HFFc6 (cell line): ENCODE measurements at regions not wholly inside any gene's neighbourhood (a gene's known extent, or its start where the extent isn't known, plus 50 kb on each side); places are given as distances from the start of the nearest gene placed in this dataset.
A peak's percentile ranks its signal among the peaks of the same experiment; 100 is the strongest.

Experiments used
- DNase-seq: peaks from one replicate; pipeline ENCODE4 v3.0.0-alpha.2; 2018
- H3K27ac Mint-ChIP-seq: 2 replicates; pipeline ENCODE4 v1.8.0; 2020; ENCODE audit warnings: mild to moderate bottlenecking, mixed read lengths
- H3K27me3 Mint-ChIP-seq: 2 replicates; pipeline ENCODE4 v1.8.0; 2021; ENCODE audit warnings: mild to moderate bottlenecking, moderate library complexity, mixed read lengths; ENCODE audit not compliant: insufficient read depth
- H3K36me3 Mint-ChIP-seq: 2 replicates; pipeline ENCODE4 v1.8.0; 2021; ENCODE audit warnings: low read depth, mixed read lengths
- H3K4me1 Mint-ChIP-seq: 2 replicates; pipeline ENCODE4 v1.8.0; 2020; ENCODE audit warnings: low read depth, mixed read lengths
- H3K4me3 Mint-ChIP-seq: 2 replicates; pipeline ENCODE4 v1.8.0; 2020; ENCODE audit warnings: mild to moderate bottlenecking, moderate library complexity, mixed read lengths
- H3K9me3 Mint-ChIP-seq: 2 replicates; pipeline ENCODE4 v1.8.0; 2020; ENCODE audit warnings: mild to moderate bottlenecking, mixed read lengths
- CTCF ChIP-seq: fragments of 200-600 bp; sonication (generic); IDR thresholded peaks from 2 replicates; pipeline ENCODE4 v1.5.0; 2021; ENCODE audit warnings: antibody characterized with exemption, mild to moderate bottlenecking

DNA sequence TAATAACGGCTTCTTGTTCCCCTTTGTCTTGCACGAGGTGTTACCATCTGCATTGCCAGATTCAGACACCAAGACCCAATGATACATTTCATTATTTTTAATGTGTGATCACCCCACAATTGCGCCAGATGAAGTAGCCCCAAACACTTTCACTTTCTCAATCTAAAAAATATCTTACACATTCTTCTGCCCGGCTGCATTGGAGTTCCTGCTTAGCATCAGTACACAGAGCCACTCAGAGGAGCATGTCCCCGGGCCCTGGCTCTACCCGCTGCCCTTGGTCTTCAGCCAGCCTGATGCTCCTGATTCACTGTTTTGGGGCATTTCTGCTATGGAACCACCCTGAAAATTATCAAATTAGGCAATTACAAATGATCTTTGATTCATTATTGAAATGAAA, 66.0 kb upstream of the TENM3 start:
- H3K27ac Mint-ChIP-seq = no peak overlapping the region
- TF ChIP-seq CTCF = no peak

GRCh38 chr4:182179105-182179504, 64.1 kb upstream of the TENM3 start:
- TF ChIP-seq CTCF = no peak
- DNase-seq = peak; percentile 9
- peaks cover 38% of the 10 kb centered on the region for H3K4me1 Mint-ChIP-seq
- H3K27ac Mint-ChIP-seq = no peak overlapping the region
- H3K36me3 Mint-ChIP-seq = no peaks in the 10 kb centered on the region
- no peaks in the 10 kb centered on the region for H3K9me3 Mint-ChIP-seq
- no peaks in the 10 kb centered on the region for H3K27me3 Mint-ChIP-seq
- H3K4me3 Mint-ChIP-seq = no peak overlapping the region

More for the DNA sequence above, 66.0 kb upstream of the TENM3 start:
- Mint-ChIP-seq H3K27me3 (no peaks in the 10 kb centered on the region), H3K4me1 (peaks cover 38% of the 10 kb centered on the region), H3K4me3 (peak overlapping the region; percentile 36; the same call in 1 of the 2 replicates), H3K36me3 (no peaks in the 10 kb centered on the region), H3K9me3 (no peaks in the 10 kb centered on the region)
- DNase-seq = no peak

GRCh38 chr4:182179751-182180150, 63.5 kb upstream of the TENM3 start:
- no peak overlapping the region for H3K27ac Mint-ChIP-seq
- no peaks in the 10 kb centered on the region for H3K27me3 Mint-ChIP-seq
- no peak for TF ChIP-seq CTCF
- no peak for DNase-seq
- H3K4me1 Mint-ChIP-seq = peaks cover 38% of the 10 kb centered on the region
- no peaks in the 10 kb centered on the region for H3K36me3 Mint-ChIP-seq
- H3K9me3 Mint-ChIP-seq = no peaks in the 10 kb centered on the region
- H3K4me3 Mint-ChIP-seq = no peak overlapping the region

DNA sequence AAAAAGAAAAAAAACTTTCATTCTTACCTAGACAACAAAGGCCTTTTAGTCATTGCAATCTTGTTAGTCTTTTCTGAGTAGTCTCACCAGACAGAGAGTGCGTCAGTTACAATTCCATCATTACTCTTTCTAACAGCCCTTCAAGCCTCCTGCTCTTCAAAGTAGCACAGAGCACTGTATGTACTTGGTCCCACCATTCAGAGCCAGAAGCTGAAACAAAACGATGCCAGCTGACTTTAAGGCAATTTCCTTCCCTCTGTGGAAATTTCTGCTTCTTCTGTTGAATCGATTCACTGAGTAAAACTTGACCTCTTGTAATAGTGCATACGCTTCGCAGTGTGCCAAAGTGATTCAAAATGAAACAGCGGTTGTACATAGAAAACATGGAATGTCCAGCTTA, 57.7 kb upstream of the TENM3 start:
- Mint-ChIP-seq H3K36me3 (no peaks in the 10 kb centered on the region), H3K9me3 (no peaks in the 10 kb centered on the region), H3K27me3 (no peaks in the 10 kb centered on the region), H3K4me3 (peak overlapping the region; percentile 62; the same call in 1 of the 2 replicates), H3K4me1 (peaks cover 51% of the 10 kb centered on the region), H3K27ac (peak overlapping the region; percentile 39; the same call in 1 of the 2 replicates)
- TF ChIP-seq CTCF = no peak
- no peak for DNase-seq

DNA sequence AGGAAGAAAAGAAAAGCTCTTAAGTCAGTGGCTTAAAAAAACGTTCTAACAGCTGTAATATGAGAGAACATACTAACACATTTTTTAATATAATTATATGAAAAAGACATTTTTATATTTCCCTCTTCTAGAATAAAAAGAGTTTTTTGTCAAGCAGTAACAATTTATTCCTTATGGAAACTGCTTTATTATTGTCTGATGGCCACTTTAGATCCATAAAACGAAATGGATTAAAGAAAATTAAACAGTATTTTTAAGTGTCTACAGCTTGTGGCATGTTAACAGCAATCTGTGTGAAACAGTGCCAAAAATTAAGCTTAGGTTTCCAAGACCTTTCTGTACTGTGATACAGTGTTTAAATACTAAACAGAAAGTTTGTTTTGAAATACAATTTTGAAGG, 55.5 kb upstream of the TENM3 start:
- Mint-ChIP-seq H3K27ac (no peak overlapping the region), H3K36me3 (peaks cover 5% of the 10 kb centered on the region), H3K4me3 (no peak overlapping the region), H3K4me1 (peaks cover 67% of the 10 kb centered on the region), H3K27me3 (no peaks in the 10 kb centered on the region), H3K9me3 (no peaks in the 10 kb centered on the region)
- TF ChIP-seq CTCF = no peak
- DNase-seq = no peak

- H3K9me3 Mint-ChIP-seq = no peaks in the 10 kb centered on the region
- H3K4me3 Mint-ChIP-seq = peak overlapping the region; percentile 7; the same call in 1 of the 2 replicates
- TF ChIP-seq CTCF = no peak
- no peak overlapping the region for H3K27ac Mint-ChIP-seq
- peak; percentile 66 for DNase-seq
- H3K27me3 Mint-ChIP-seq = no peaks in the 10 kb centered on the region
- peaks cover 5% of the 10 kb centered on the region for H3K36me3 Mint-ChIP-seq
- H3K4me1 Mint-ChIP-seq = peaks cover 77% of the 10 kb centered on the region
These were observed 54.6 kb upstream of the TENM3 start for GRCh38 chr4:182188622-182189021.
